ENCODE measurements at regions not wholly inside any gene's neighbourhood (a gene's known extent, or its start where the extent isn't known, plus 50 kb on each side); places are given as distances from the start of the nearest gene placed in this dataset.

GRCh38 chr2:16855183-16855582 lies 189.5 kb upstream of the CYRIA start:
- in situ Hi-C loops (cut with MboI; ENCODE audit: low sequenced_read_pairs), result no loop called here

- in situ Hi-C loops (cut with MboI; ENCODE audit: low sequenced_read_pairs), result no loop called here
These were observed 187.5 kb upstream of the CYRIA start for GRCh38 chr2:16853088-16853487.

DNA sequence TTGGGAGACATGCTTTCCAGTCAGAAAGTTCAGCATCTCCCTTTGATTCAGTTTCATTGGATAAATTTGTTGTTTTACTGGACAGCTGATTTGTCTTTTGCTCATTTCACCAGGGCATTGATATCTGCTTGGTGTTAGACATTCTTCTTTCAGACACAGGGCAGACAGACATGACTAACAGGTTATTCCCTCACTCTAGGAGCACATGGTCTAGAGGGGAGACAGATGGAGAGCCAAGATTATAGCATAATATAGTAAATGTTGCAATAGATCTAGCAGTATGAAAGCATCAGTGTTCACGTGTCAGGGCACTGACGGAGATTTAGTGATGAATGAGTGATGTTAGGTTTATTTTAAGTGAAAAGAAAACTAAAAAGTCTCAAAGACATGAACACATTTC lies 187.0 kb upstream of the CYRIA start:
- in situ Hi-C loops (cut with MboI; ENCODE audit: low sequenced_read_pairs), result no loop called here

GRCh38 chr2:16851126-16851525 lies 185.5 kb upstream of the CYRIA start:
- in situ Hi-C loops (cut with MboI; ENCODE audit: low sequenced_read_pairs), result no loop called here

- in situ Hi-C loops (cut with MboI; ENCODE audit: low sequenced_read_pairs), result no loop called here
These were observed 175.0 kb upstream of the CYRIA start for GRCh38 chr2:16840496-16841172.

DNA sequence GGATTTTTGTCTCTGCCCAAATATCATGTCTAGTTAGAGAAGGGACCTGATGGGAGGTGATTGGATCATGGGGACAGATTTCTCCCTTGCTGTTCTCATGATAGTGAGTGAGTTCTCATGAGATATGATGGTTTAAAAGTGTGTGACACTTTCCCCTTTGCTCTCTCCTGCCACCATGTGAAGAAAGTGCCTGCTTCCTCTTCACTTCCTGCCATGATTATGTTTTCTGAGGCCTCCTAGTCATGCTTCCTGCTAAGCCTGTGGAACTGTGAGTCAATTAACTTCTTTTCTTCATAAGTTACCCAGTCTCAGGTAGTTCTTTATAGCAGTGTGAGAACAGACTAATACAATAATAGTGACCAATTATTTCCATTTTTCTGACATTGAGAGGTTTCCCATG lies 167.3 kb upstream of the CYRIA start:
- in situ Hi-C loops (cut with MboI; ENCODE audit: low sequenced_read_pairs), result no loop called here

GRCh38 chr2:16828828-16829160 lies 163.2 kb upstream of the CYRIA start:
- in situ Hi-C loops (cut with MboI; ENCODE audit: low sequenced_read_pairs), result no loop called here

GRCh38 chr2:16828044-16828827 lies 162.6 kb upstream of the CYRIA start:
- in situ Hi-C loops (cut with MboI; ENCODE audit: low sequenced_read_pairs), result no loop called here

- in situ Hi-C loops (cut with MboI; ENCODE audit: low sequenced_read_pairs), result no loop called here
These were observed 158.8 kb upstream of the CYRIA start for GRCh38 chr2:16824472-16824871.

- in situ Hi-C loops (cut with MboI; ENCODE audit: low sequenced_read_pairs), result no loop called here
These were observed 156.1 kb upstream of the CYRIA start for GRCh38 chr2:16821692-16822091.

DNA sequence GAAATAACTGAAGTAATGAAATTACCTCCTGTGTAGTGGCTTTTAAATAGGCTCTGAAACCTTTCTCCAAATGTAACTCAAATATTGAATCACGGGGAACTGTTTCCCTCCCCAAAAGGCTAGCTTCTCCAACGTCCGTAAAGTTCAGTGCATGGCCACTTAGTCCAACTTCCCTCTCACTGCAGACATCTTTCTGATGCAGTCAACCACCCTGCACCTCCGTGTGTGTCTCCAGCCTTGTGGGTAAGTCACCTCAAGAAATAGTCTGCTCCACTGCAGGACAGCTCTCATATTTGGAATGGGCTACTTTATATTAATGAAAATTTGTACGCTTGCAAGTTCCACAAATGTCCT lies 152.5 kb upstream of the CYRIA start:
- in situ Hi-C loops (cut with MboI; ENCODE audit: low sequenced_read_pairs), result no loop called here

- in situ Hi-C loops (cut with MboI; ENCODE audit: low sequenced_read_pairs), result no loop called here
These were observed 151.9 kb upstream of the CYRIA start for GRCh38 chr2:16817305-16818202.

GRCh38 chr2:16816522-16816921 lies 150.9 kb upstream of the CYRIA start:
- in situ Hi-C loops (cut with MboI; ENCODE audit: low sequenced_read_pairs), result no loop called here

- in situ Hi-C loops (cut with MboI; ENCODE audit: low sequenced_read_pairs), result no loop called here
These were observed 150.4 kb upstream of the CYRIA start for GRCh38 chr2:16816016-16816415.

DNA sequence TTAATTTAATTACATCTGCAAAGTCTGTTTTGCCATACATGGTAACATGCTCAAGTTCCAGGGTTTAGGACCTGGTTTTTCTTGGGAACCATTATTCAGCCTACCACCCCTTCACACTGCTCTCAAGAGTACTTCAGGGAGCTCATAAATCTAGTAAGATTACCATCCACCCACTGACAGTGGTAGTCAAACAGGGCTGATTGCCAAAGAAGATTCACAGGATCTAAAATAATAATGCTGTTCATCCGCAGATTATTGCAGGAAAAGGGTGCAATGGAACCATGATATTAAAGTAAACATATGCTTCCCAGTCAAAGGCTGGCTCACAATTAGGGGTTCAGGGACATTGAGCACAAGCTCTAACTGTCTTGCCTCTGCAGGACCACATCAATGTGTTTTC lies 148.0 kb upstream of the CYRIA start:
- in situ Hi-C loops (cut with MboI; ENCODE audit: low sequenced_read_pairs), result no loop called here

- in situ Hi-C loops (cut with MboI; ENCODE audit: low sequenced_read_pairs), result no loop called here
These were observed 132.8 kb upstream of the CYRIA start for GRCh38 chr2:16798472-16798871.

- in situ Hi-C loops (cut with MboI; ENCODE audit: low sequenced_read_pairs), result no loop called here
These were observed 125.9 kb upstream of the CYRIA start for GRCh38 chr2:16791496-16791895.

- in situ Hi-C loops (cut with MboI; ENCODE audit: low sequenced_read_pairs), result no loop called here
These were observed 119.5 kb upstream of the CYRIA start for GRCh38 chr2:16785149-16785548.

GRCh38 chr2:16784652-16785051 lies 119.0 kb upstream of the CYRIA start:
- in situ Hi-C loops (cut with MboI; ENCODE audit: low sequenced_read_pairs), result no loop called here

GRCh38 chr2:16777123-16777870 lies 111.7 kb upstream of the CYRIA start:
- in situ Hi-C loops (cut with MboI; ENCODE audit: low sequenced_read_pairs), result no loop called here

DNA sequence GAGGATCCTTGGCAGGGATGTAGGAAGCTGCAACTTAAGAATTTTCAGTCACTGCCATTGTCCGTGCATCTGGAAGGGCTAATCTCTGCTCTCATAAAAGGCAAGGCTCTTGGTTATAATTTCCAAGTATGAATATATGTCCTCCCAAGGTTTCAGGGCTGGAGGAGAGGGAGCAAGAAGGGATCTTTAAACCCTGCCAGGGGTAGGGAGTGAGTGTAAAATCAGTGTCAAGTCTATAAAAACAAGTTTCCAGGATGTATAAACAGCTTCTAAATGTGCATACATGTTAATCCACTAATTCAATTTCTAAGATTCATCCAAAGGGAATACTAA lies 110.2 kb upstream of the CYRIA start:
- in situ Hi-C loops (cut with MboI; ENCODE audit: low sequenced_read_pairs), result no loop called here

Data from HL-60/S4 treated with retinoic acid at 250 ng/mL for 4 days and 3 days (cell line).